Endothelial cell of umbilical vein (primary cell): ENCODE measurements at regions not wholly inside any gene's neighbourhood (a gene's known extent, or its start where the extent isn't known, plus 50 kb on each side); places are given as distances from the start of the nearest gene placed in this dataset.

Experiments
- BruUV-seq: library from RNA; stranded (reverse); fragments of 400-500 nt; replicated peaks from 2 replicates; lab custom pipeline; 2021; lab: Mats Ljungman, UMichigan
- CTCF ChIA-PET: fragments of 300-600, 350-600 bp; sonication (Branson Sonifier 250); formaldehyde crosslinking; loops from one replicate; lab custom pipeline; 2021; ENCODE audit warnings: antibody characterized with exemption, inconsistent platforms; lab: Charles Lee
- POLR2A ChIA-PET: fragments of 300-600, 350-600 bp; sonication (Branson Sonifier 250); formaldehyde crosslinking; loops from one replicate; lab custom pipeline; 2021; ENCODE audit warnings: antibody characterized with exemption, inconsistent platforms; lab: Charles Lee
- DNase-seq: peaks from one replicate; pipeline ENCODE4 v3.0.0-alpha.2; 2011; ENCODE audit warnings: low read depth, low spot score
- FAIRE-seq: peaks from 2 replicates; lab custom pipeline; 2011; peaks lifted over from hg19 to GRCh38; lab: Jason Lieb, UNC
- H2AFZ ChIP-seq: 2 replicates; pipeline ENCODE4 v1.6.0; 2012; ENCODE audit warnings: low read depth, low read length, control low read depth, inconsistent platforms
- H3K27ac ChIP-seq: 2 replicates; pipeline ENCODE4 v1.5.1; 2011; ENCODE audit warnings: low read depth, mild to moderate bottlenecking, control low read depth, low read length, moderate library complexity; ENCODE audit not compliant: insufficient read depth
- H3K27me3 ChIP-seq, 2 experiments: 2 replicates each; pipeline versions ENCODE4 v1.6.0 to v1.6.1; 2011; ENCODE audit warnings: low read length in 2 of 2, mixed read lengths in 1 of 2; ENCODE audit not compliant: control insufficient read depth in 2 of 2, insufficient read depth in 2 of 2
- H3K36me3 ChIP-seq, 2 experiments: 2 replicates in 1 of 2; 3 replicates in 1 of 2; pipeline ENCODE4 v1.5.1; 2011; ENCODE audit warnings: low read length in 2 of 2, mild to moderate bottlenecking in 1 of 2, moderate library complexity in 1 of 2; ENCODE audit not compliant: control insufficient read depth in 2 of 2, insufficient read depth in 2 of 2; ENCODE audit errors: extremely low read depth in 1 of 2
- H3K4me1 ChIP-seq: 3 replicates; pipeline ENCODE4 v1.5.1; 2011; ENCODE audit warnings: mild to moderate bottlenecking, low read length; ENCODE audit not compliant: control insufficient read depth, insufficient read depth; ENCODE audit errors: extremely low read depth
- H3K4me2 ChIP-seq: 2 replicates; pipeline ENCODE4 v1.6.1; 2011; ENCODE audit warnings: low read length, control low read depth, mixed read lengths; ENCODE audit not compliant: insufficient read depth
- H3K4me3 ChIP-seq, 3 experiments: fragments of 200-600 bp in 1 of 3; sonication (generic), shearing (Covaris generic) in 1 of 3; replicated peaks in 1 of 3; 2 replicates each; pipeline ENCODE4 v1.5.1; 2011 to 2016; ENCODE audit warnings: control low read depth in 3 of 3, low read length in 3 of 3, mild to moderate bottlenecking in 2 of 3, inconsistent platforms in 1 of 3, low read depth in 1 of 3, moderate library complexity in 1 of 3; ENCODE audit not compliant: insufficient read depth in 1 of 3
- H3K79me2 ChIP-seq: 2 replicates; pipeline ENCODE4 v1.6.0; 2012; ENCODE audit warnings: low read length, inconsistent platforms; ENCODE audit not compliant: control insufficient read depth, insufficient read depth
- H3K9ac ChIP-seq: replicated peaks from 2 replicates; pipeline ENCODE3; 2011; ENCODE audit warnings: low read length, control low read depth; ENCODE audit not compliant: insufficient read depth; ENCODE audit errors: extremely low read depth
- H3K9me1 ChIP-seq: replicated peaks from 3 replicates; pipeline ENCODE4 v1.6.0; 2011; ENCODE audit warnings: mild to moderate bottlenecking, low read length; ENCODE audit not compliant: control insufficient read depth, insufficient read depth; ENCODE audit errors: extremely low read depth
- H3K9me3 ChIP-seq: replicated peaks from 2 replicates; pipeline ENCODE4 v1.5.1; 2012; ENCODE audit warnings: low read length, inconsistent platforms; ENCODE audit not compliant: control insufficient read depth, insufficient read depth
- H4K20me1 ChIP-seq: replicated peaks from 2 replicates; pipeline ENCODE3; 2011; ENCODE audit warnings: mild to moderate bottlenecking, low read length; ENCODE audit not compliant: control insufficient read depth, insufficient read depth; ENCODE audit errors: extremely low read depth
- EZH2 ChIP-seq: IDR thresholded peaks from 2 replicates; pipeline ENCODE4 v1.6.1; 2012; ENCODE audit warnings: borderline replicate concordance, low read depth, mild to moderate bottlenecking, moderate library complexity, low read length, inconsistent platforms; ENCODE audit not compliant: severe bottlenecking
- FOS ChIP-seq: IDR thresholded peaks from 2 replicates; pipeline ENCODE4 v1.6.1; 2011; ENCODE audit warnings: mild to moderate bottlenecking, low read length, moderate library complexity, borderline replicate concordance; ENCODE audit not compliant: insufficient read depth
- GATA2 ChIP-seq: IDR thresholded peaks from 2 replicates; pipeline ENCODE4 v1.7.0; 2011; ENCODE audit warnings: low read depth, mild to moderate bottlenecking, moderate library complexity, mixed read lengths, low read length; ENCODE audit not compliant: insufficient read length, insufficient read depth
- JUN ChIP-seq: IDR thresholded peaks from 2 replicates; pipeline ENCODE4 v1.6.1; 2011; ENCODE audit warnings: borderline replicate concordance, low read depth; ENCODE audit not compliant: insufficient read length, insufficient read depth
- MAX ChIP-seq: IDR thresholded peaks from 2 replicates; pipeline ENCODE4 v1.6.1; 2011; ENCODE audit not compliant: insufficient read depth, insufficient read length
- MYC ChIP-seq: IDR thresholded peaks from one replicate; pipeline ENCODE4 v1.6.1; 2011; ENCODE audit warnings: mild to moderate bottlenecking, low read depth, low read length
- POLR2A ChIP-seq: IDR thresholded peaks from 2 replicates; pipeline ENCODE4 v1.6.1; 2012; ENCODE audit warnings: low read depth, mild to moderate bottlenecking, control low read depth, low read length
- POLR2AphosphoS5 ChIP-seq: IDR thresholded peaks from 2 replicates; pipeline ENCODE4 v1.6.1; 2012; ENCODE audit warnings: low read depth, mild to moderate bottlenecking, control low read depth, low read length, moderate library complexity; ENCODE audit not compliant: insufficient read depth
- dilution Hi-C: fragments of 300-500 bp; cut with MboI; formaldehyde crosslinking; loops from one replicate; pipeline ENCODE4 v1.15.0; 2019; ENCODE audit warnings: low sequenced_read_pairs; ENCODE audit not compliant: extremely low pct_ligation_motif_present
- intact Hi-C: fragments of 100-400 bp; cut with micrococcal nuclease; formaldehyde crosslinking; loops from one replicate; pipeline ENCODE4 v1.10.0; 2022
- TF ChIP-seq, protein P1 (sequence below), 2 donors: IDR thresholded peaks; 1 replicate in 1 of 2; 2 replicates in 1 of 2; pipeline ENCODE4 v1.5.1; 2011; ENCODE audit warnings: low read length in 2 of 2, mild to moderate bottlenecking in 2 of 2, moderate library complexity in 2 of 2, control low read depth in 1 of 2, inconsistent platforms in 1 of 2, low read depth in 1 of 2; ENCODE audit not compliant: insufficient read depth in 1 of 2; ENCODE audit errors: extremely low read depth in 1 of 2

DNA sequence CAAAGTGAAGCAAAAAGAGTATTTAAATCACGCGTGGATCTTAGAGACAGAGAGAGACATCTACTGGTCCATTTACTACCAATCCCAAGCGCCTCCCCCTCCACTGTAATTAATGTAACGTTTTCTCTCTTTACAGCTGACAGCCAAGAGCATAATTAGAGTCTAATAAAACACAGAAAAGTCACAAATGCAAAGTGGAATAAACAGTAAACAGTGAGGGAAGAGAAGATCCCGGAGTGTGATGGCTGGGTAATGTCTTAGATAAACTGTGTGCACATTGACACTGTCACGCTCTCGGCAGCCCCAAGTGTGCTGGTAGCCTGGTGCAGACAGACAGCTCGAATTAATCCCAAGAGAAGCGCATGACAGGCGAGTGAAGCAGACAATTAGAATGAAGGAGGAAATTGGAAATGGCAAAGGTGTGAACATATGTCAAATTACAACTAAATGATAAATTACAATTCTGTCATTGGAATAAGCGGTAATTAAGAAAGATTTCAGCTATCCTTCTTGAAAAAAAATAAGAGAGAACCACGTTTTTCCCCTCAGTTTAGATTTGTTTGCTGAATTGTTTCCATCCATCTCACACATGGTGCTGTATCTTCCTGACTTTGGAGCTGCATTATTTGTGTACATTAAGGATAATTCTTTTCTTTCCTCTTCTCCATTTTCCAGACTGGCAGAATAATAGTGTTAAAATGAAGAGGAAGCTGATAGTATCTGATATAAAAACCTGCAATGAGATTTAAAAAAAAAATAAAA lies 100.1 kb downstream of the CXXC4 start:
- intact Hi-C loops, result no loop called here
- DNase-seq (no peak), FAIRE-seq (no peak)
- Histone ChIP-seq H4K20me1 (no peaks in the 10 kb centered on the region), H3K79me2 (no peaks in the 10 kb centered on the region), H3K4me3 (no peak overlapping the region), H3K4me1 (no peaks in the 10 kb centered on the region), H2AFZ (no peak overlapping the region), H3K9me3 (peaks cover 2% of the 10 kb centered on the region), H3K9ac (no peak overlapping the region), H3K4me2 (no peak overlapping the region), H3K27ac (no peak overlapping the region), H3K36me3 (no peaks in the 10 kb centered on the region), H3K27me3 (no peaks in the 10 kb centered on the region), H3K9me1 (no peaks in the 10 kb centered on the region)
- no TSS peak for BruUV-seq
- TF ChIP-seq FOS (no peak), JUN (no peak), MYC (no peak), EZH2 (no peak), POLR2AphosphoS5 (no peak), GATA2 (no peak), POLR2A (no peak), MAX (no peak)
- TF ChIP-seq, protein P1, sequence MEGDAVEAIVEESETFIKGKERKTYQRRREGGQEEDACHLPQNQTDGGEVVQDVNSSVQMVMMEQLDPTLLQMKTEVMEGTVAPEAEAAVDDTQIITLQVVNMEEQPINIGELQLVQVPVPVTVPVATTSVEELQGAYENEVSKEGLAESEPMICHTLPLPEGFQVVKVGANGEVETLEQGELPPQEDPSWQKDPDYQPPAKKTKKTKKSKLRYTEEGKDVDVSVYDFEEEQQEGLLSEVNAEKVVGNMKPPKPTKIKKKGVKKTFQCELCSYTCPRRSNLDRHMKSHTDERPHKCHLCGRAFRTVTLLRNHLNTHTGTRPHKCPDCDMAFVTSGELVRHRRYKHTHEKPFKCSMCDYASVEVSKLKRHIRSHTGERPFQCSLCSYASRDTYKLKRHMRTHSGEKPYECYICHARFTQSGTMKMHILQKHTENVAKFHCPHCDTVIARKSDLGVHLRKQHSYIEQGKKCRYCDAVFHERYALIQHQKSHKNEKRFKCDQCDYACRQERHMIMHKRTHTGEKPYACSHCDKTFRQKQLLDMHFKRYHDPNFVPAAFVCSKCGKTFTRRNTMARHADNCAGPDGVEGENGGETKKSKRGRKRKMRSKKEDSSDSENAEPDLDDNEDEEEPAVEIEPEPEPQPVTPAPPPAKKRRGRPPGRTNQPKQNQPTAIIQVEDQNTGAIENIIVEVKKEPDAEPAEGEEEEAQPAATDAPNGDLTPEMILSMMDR (IDR thresholded peaks at IDR 0.05; ENCODE audit: extremely low read depth in 1 of 2, insufficient read depth in 1 of 2, low read depth in 1 of 2, low read length in 2 of 2), result no peak
- POLR2A ChIA-PET, result no interaction called here
- CTCF ChIA-PET, result no interaction called here
- dilution Hi-C loops, result no loop called here
